Inflammatory macrophage treated with lipopolysaccharide for 4 hours (primary cell): ENCODE measurements at regions not wholly inside any gene's neighbourhood (a gene's known extent, or its start where the extent isn't known, plus 50 kb on each side); places are given as distances from the start of the nearest gene placed in this dataset.

Experiments used
- DNase-seq: peaks from one replicate; pipeline ENCODE4 v3.0.0-alpha.2; 2020

DNA sequence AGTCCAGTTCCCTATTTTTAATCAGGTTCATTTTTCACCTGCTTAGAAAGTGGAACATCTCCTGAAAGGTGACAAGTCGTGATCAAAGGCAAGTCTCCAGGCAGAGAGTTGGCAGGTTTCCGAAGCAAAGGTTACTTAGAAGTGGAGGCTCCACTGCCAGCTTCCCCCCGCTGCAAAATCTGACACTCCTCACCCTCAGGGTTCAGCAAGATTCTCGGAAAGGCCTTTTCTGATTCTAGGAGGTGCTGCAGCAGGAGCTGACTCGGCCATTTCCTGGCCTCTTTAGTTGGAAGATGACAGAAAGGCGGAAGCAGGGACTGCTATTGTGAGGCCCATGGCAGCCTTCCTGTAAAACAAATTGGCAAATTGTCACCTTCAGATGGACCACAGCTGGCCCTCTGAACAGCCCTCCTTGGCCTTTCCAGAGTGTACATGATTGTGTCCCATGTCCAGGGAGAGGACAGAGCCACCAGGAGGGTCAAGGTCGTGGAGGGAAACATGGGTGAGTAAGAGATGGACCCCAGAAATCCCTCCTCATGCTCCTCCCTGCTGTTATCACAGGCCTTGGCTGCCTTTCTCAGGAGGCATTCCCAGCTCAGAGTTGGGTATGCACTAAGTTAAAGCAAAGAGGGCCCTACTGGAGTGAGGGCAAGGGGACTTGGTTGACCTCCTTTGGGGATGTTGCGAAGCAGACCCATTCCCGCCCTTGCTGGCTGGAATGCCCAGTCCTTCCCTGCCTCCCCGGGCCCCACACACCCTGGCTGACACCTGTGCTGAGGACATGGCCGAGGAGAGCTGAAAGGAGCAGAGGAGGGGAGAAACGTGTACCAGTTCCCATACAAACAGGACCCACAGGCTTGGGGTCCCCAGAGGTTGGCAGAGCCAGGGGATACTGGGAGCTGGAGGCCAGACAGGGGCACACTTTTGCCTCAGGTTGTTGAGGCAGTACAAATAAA lies 115.5 kb upstream of the IRF2BP2 start:
- DNase-seq = peak; percentile 65

DNA sequence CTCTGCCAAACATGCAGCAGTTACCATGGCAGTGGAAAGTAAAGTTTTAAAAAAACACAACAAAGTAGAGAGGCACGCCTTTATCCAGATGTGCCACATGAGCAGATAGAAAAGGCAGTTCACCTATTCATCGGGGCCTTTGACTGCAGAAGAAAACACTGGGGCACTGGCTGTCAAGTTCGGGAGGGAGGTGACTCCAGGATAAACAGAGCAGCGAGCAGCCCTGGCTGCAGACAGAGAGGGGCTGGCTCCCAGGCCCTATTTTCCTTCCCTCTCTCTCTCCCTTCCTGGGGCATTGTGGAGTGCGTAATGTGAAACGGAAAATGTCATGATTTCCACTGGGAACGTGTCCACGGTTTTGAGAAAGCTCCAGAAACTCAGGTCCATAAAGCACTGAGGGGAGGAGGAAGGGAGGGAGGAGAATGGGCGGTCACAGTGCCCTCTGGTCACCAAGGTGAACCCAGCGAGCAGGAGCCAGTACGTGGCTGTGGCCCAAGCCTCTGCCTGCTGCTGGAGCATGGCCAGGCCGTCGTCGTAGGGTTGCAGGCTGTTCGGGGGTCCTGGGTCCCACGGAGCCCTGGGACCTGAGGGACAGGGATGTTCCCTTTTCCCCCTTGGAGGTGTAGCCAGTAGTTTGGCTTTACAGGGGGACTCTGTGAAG lies 114.7 kb upstream of the IRF2BP2 start:
- no peak for DNase-seq

DNA sequence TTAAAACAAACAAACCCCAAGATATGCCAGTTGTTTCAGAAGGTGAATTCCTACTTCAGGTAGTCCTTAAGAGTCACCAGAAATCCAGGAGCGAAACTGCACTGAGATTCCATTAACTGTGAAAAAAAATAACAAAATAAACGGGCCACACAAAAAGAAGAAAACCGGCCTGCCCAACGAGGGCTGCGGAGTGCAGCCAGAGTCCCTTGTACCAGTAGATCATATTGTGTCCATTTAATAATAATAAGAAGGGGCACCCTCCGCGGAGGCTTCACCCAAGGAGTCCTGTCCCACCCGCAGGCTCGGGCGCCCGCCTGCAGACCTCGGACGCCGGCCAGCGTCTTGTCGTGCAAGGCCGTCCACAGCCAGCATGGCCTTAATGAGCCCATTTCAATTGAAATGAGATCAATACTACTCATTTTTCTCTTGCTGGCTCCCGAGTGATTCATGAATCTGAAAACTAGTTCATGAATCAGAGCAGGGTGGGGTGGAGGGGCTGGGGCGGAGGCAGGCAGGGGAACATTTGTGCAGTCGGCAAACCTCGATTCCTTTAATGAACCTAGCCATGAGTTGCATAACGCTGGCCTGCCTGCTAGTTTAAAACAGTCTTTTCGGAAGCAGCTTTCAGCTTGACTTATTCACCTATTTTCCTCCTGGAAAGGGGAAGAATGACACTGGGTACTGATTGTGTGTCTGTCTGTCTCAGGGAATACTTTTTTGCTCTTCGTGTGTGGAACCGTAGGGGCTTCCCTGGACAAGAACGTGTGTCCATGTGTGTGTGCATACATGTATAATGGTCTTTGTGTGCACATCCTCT lies 113.1 kb upstream of the IRF2BP2 start:
- DNase-seq = peak; percentile 81

DNA sequence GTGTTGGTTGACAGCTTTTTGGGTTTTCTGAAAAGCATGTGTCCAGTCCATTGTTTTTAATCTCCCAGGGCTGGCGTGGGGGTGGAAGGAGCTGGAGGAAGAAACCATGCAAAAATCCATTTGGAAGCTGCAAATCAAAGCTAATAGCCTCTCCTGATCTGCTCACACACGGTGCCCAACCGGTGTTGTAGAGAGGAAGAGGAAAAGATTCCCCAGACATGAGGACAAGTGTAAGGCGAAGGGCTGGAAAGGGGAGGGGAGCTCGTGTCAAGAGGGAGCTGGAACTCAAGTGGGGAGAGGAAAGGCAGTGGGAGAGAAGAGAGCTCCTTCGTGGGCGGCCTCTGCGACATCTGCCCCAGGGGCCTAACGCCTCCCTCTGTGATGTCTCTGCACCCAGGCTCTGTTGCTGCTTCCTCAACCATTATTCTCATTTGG lies 112.3 kb upstream of the IRF2BP2 start:
- no peak for DNase-seq

DNA sequence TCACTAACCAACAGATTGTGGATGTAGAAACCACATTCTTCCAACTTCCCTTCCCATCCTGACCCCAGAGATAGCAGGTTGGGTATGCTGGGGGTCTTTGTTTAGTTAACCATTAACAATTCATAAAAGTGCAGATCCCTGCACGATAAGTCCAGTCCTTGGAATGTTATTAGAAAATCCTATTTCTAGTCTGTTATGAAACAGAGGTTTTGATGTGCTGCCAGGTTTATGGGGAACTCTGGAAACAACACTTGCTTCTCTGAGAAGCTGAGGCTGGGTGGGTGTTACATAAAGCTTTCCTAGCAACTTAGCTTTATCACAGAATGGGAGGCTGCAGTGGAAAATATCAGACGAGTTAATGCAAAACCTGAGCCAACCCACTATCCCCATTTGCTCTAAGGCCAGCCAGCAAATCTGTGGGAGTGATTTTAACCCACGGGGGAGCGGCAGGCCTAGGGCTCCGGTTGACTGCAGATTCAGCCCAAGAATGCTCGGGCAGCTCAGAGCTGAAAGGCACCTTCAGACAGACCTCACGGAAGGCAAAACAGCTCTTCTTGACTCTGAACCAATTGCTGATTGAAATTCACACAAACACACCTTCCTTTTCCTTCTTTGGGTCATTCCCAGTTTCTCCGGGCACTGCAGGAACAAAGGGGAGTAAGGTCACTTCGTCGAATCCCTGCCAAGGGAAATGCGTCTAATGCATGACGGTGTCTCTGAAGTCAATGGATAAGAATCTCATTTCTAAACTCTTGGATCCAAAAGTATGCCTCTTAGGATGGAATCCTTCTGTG lies 111.7 kb upstream of the IRF2BP2 start:
- DNase-seq = no peak

DNA sequence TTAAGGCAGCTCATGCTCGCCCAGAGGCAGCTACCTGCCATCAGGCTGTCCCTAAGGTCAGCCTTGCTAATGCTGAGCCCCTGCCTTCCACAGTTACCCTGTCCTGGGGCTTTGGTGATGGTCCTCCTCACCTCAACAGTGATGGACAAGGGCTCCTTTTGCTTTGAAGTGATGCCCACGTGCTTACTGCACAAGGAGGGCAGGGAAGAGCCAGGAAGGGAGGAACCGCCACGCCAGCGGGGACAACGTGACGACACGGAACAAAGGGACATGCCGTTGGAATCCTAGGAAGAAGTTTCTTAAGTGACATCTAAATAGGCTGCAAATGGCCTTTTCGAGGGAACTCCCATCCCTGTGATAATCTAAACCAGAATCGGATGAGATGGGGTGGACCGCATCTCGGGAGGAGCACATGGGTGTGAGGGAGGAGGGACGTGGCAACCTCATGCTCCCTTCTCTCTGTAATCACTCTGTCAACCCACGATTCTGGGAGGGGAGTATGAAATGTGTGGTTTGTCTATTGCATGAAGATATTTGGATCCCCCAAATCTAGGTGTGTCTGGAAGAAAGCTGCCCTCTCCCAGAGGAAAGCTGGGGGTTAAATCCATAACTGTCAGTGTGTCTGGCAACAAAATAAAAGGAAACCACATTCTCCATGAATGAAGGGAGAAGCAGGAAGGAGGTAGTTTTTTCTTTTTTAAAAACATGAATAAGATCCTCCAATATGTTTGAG lies 110.9 kb upstream of the IRF2BP2 start:
- no peak for DNase-seq

DNA sequence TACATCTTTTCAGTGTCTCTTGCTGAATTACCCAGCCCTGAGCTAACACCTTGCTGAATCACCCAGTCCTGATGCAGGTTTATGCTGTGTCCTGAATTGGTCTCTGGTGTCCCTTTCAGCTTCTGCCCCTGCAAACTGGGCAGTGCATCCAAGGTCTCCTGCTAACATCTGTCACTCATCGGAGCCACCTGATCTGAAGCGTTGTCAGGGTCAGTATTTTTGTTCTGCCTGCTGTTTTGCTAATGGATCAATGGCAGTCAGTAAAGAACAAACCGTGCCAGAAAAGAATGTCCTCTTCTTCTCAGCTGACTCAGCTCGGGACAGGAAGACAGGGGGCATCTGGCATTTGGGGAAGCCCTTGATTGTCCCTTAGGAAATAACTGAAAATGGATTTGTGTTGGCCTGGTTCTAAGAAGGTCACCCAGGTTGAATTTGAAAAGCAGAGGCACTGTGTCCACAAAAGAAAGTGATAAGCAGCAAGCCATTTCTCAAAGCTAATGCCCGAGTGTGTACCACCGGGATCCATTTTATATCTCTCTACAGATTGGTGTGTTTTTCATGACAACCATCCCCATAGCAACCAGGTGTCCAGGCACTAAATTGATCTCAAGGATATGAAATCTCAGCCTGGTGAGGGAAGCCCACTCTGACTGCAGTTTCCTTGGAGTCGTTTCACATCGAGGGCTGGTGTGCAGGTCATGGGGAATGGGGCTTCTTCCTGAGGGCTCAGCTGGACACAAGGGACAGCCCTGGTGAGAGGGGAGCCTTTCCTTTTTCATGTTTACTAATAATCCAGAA lies 109.7 kb upstream of the IRF2BP2 start:
- no peak for DNase-seq

DNA sequence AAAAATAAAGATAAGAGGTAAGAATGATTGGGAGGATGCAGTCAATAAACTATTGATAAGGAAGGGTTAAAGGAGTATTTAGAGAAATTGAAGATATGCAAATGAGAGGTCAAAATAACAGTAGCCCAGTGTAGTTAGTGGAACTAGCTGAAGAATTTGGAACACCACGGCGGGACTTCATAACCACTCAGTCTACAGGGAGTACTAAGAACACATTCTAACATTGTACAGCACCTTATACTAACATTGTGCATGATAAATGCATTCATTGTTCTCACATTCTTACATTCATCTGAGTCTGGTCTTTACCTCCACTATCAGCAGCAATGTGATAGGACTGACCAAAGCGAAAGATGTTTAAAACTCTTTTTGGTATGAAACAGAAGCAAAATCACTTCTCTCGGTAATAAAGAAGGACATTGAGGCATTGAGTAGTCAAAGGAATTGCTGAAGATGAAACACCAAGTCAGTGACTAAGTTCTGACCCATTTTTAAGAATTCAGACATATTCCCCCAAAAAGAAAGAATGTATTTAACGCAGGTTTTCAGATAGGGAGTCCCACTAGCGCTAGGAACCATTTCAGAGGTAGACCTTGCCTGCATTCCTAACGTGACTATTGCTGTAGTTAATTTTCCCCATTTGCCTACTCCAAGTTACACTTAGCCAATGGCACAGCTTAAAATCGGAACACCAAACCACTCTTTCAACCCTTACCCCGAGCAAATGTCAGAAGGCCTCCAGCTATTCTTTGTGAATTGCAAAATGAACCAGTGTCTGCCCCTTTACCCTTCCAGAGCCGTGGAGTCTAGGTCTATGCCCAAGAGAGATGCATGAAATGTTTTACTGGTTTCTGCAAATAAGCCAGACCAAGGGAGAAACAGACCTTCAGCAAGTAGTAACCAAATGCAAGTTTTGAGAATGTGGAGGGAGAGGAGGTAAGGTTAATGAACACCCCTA lies 108.8 kb upstream of the IRF2BP2 start:
- no peak for DNase-seq

DNA sequence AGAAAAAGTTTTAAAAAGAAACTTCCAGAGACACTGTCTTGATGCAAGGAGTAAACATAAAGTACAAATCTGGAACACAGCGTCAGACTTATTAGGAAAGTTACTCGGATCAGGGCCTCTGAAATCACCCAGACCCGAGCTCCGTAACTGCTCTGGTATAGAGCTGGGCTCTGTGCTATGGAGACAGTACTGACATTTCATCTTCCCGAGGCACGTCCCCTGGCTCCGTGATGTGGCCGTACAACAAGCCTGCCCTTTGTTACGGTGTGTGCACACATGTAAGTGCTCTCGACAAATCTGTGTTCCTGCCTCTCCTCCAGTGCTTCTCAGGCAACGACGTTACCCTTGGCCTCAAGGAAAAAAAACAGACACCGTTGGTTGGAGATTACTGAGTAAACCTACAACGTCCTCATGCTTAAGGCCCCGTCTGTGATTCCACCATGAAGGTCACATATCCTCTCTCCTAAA lies 107.0 kb upstream of the IRF2BP2 start:
- DNase-seq = no peak

DNA sequence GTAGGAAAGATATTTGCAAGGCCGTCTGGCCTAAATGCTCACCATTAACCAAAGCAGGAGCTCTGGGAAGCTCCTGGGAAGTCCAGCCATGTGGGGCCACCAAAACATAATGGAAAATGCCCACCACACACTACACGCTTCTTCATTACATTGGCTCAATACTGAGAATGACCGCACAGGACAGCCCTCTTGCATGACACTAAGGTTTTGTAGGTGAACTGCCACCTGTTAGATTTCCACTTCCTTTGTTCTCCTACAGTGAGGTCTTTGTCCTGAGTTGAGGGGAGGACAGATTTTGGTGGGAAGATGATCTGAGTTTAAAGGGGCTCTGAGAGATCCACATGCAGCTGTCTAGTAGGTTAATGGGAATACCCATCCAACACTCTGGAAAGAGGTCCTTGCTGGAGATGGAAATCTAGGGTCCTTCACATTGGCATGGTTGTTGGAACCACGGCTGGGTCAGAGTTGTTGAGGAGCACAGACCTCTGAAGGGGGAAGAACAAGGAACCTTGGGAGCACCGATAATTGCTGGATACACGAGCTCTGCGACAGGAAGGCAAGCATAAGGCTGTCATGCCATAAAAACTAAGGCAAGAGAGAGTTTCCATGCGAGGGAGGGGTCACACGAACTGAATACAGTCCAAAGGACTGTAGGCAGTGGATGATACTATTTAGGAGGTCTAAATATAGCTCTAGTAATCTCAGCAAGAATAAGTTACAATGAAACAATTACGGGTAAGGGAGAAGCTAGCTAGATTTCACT lies 105.5 kb upstream of the IRF2BP2 start:
- DNase-seq = no peak

DNA sequence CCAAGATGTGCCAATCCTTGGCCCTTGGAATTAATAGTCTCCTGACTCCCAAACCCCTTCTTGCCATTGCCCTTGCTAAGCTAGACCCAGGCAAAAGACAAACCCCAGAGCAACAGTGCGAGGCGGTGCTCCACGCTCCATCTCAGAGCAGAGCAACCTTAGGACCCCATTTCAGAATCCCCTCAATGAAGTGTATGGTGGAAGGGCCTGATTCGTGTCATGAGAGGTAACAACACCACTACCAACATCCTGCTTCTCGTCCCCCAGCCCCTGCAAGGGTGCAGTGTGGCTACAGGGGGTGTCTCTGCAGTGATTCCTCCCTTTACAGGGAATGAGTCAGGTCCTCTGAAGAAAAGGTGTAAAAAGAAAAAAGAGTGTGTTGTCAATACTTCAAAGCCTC lies 103.9 kb upstream of the IRF2BP2 start:
- DNase-seq = no peak

DNA sequence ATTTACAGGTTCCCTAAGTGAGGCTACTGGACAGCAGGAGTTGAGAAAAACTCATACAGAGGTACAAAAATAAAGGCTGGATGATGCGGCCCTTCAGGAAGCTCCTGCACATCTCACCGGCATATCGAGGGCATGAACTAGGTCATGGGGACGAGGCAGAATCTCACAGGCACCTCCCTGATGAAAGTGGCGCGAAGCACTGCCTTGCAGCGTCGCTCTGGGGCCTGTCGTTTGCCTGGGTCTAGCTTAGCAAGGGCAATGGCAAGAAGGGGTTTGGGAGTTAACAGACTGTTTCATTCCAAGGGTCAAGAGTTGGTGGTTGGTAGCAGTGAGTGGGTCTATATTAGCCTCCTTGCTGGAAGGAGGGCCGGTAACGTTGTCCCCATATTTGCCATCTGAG lies 103.5 kb upstream of the IRF2BP2 start:
- no peak for DNase-seq

DNA sequence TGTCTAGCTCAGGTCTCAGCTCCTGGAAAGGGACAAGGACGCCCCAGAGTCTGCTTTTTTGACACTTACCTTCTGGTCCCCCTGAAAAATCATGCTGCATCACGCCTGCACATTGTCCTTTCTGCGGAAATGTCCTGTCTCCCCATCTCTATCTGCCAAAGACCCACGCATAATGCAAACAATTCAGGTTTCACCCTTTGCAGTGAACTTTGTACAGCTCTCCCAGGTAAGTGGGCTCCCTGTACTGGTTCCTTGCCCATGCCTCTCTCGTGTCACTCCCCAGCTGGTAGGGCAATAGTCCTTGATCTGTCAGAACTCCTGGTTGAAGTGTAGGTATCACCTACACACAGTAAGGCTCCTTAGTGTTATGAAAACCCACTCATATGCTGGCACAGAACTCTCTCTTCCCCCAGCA lies 102.9 kb upstream of the IRF2BP2 start:
- no peak for DNase-seq

DNA sequence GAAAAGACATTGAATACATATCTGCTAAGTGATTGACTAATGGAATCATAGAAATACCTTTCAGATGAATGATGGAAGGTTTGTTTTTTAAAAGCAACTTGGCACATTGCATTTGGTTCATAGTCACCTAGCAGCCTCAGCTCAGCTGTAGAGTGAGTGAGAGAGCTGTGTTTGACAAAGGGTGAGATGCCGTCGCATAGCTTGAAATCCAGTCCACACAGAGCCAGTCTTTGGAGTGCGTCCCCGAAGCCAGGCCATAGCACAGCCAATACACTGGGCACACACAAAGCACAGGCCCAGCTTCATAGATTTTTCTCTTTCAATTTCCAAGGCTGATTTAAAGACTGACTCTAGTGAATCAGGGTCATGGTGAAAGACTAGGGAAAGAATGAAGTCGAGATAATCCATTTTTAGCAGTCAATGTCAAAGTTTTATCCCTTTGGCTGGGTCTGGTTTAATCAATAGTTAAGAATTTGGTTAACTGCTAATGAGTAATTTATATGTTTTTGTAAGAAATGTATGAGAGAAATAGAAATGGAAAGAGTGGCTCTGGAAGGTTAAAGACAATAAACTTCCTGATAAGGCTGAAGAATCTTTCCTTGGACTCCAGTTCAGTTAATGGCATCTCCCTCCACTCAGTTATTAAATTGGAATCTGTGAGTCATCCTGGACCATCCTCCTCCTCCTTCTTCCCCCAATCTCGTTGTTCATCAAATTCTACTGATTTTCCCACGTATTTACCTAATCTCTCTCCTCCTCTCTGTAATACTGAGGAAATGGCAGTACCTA lies 101.2 kb upstream of the IRF2BP2 start:
- DNase-seq = no peak

DNA sequence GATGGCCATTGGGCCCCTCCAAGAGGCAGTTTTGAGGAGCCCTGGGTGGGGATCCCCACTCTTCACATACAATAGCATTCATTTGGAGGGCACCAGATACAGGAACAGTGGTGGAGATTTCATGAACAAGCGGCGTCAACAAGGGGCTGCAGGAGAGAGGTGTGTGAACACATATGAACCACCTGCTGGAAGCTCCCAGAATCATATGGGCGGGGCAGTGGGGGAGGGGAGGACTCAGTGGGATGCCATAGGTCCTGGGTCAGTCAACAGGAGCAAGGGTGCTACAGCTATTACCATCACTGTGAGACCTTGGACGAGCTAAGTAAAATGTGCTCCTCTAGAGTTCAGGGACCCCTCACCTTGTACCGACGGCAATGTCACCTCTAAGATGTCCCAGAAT lies 100.4 kb upstream of the IRF2BP2 start:
- no peak for DNase-seq

DNA sequence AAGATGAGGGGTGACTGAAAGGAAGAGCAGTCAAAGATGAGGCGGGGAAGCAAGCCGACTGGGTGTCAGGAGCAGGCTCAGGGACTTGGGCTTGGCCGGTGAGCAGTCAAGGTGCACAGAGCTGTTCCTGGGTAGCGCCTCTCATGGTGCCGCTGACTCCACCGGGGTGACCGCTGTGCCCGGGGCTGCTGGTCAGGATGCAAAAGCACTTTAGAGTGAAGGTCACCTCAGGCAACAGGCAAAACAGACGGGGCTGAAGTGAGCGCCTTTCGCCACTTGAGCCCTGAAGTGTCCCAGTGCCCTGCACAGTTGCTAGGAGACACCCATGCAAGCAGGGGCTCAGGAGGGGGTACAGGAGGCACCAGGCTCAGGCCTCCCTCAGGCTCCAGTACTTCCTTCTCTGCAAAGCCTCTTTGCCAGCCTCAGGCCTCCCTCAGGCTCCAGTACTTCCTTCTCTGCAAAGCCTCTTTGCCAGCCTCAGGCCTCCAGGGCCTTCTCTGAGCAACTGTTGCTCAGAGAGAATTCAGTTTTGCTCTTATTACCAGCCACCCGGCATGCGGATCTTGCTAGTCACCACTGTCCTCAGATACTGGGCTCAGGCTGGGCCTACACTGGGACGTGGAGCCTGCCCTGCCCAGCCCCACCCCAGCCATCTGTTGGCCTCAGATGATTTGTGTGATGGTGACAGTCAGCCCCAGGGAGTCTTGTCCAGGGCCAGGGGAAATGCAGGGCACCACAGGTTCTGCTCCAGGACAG lies 99.7 kb upstream of the IRF2BP2 start:
- DNase-seq = peak; percentile 31
